ENCODE measurements at regions not wholly inside any gene's neighbourhood (a gene's known extent, or its start where the extent isn't known, plus 50 kb on each side); places are given as distances from the start of the nearest gene placed in this dataset.

DNA sequence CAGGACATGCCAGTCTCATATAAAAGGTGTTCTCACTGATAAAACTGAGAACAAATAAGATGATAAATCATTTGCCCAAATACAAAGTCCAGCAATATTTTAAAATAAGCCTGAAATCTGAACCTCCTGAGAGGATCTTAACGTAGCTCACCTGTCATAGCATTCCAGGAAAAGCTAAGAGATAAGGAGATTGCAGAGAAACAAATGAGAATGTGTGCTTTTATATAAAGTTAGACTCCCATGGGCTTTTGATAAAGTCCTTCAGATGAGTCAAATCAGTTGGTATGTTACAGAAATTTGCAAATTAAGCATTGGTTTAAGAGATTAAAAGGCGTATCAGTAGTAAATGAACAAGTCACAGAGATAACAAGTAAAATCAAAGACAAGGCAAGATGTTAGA, 452.9 kb upstream of the CHAC2 start:
- H3K4me1 ChIP-seq (ENCODE audit: control insufficient read depth, insufficient read depth, low read length) = no peaks in the 10 kb centered on the region
- no peak for FAIRE-seq
- DNase-seq (ENCODE audit: low read depth, low spot score) = no peak
- no peak for ATAC-seq
- no peaks in the 10 kb centered on the region for H3K36me3 ChIP-seq (ENCODE audit: control insufficient read depth in 2 of 2, insufficient read depth in 2 of 2, low read length in 1 of 2)
- POLR2A ChIA-PET = no interaction called here
- H3K27me3 ChIP-seq (replicated peaks in 1 of 2; ENCODE audit: control insufficient read depth in 2 of 2, insufficient read depth in 2 of 2, low read length in 1 of 2) = no peaks in the 10 kb centered on the region
- BruUV-seq (replicated peaks) = no TSS peak
- H3K4me2 ChIP-seq (ENCODE audit: control insufficient read depth, insufficient read depth) = no peak overlapping the region
- intact Hi-C loops (cut with micrococcal nuclease; ENCODE audit: unreplicated experiment) (no loop called here), in situ Hi-C loops (cut with MboI) (no loop called here)
- CTCF ChIA-PET = no interaction called here
- SMC1A ChIA-PET (ENCODE audit: uncharacterized antibody, unreplicated experiment) = no interaction called here
- no peaks in the 10 kb centered on the region for H3K9me3 ChIP-seq (replicated peaks; ENCODE audit: control insufficient read depth, insufficient read depth, low read length)
- H2AFZ ChIP-seq (ENCODE audit: control insufficient read depth, low read depth, low read length) = no peak overlapping the region
- H3K79me2 ChIP-seq (ENCODE audit: control insufficient read depth, insufficient read depth, low read length) = no peaks in the 10 kb centered on the region
- no peak overlapping the region for H3K27ac ChIP-seq (ENCODE audit: control insufficient read depth, insufficient read depth)
- H3K9ac ChIP-seq (ENCODE audit: control insufficient read depth, insufficient read depth, low read length) = no peak overlapping the region
- TF ChIP-seq IKZF2 (IDR thresholded peaks at IDR 0.05) (no peak), MYB (IDR thresholded peaks at IDR 0.05; ENCODE audit: borderline replicate concordance, low read depth, low read length) (no peak), ETV6 (conservative IDR thresholded peaks at IDR 0.05 in 1 of 2, IDR thresholded peaks at IDR 0.05 in 1 of 2; ENCODE audit: borderline replicate concordance in 1 of 2, low read depth in 1 of 2) (no peak), SMAD1 (IDR thresholded peaks at IDR 0.05; ENCODE audit: low read depth, partially characterized antibody) (no peak), ZNF217 (IDR thresholded peaks at IDR 0.05) (no peak), ZNF384 (IDR thresholded peaks at IDR 0.05; ENCODE audit: borderline replicate concordance, low read depth, low read length) (no peak), BRCA1 (IDR thresholded peaks at IDR 0.05; ENCODE audit: low read depth, low read length) (no peak), RB1 (IDR thresholded peaks at IDR 0.05; ENCODE audit: borderline replicate concordance) (no peak), RFX5 (IDR thresholded peaks at IDR 0.05; ENCODE audit: low read depth, low read length) (no peak), MEF2A (IDR thresholded peaks at IDR 0.05; ENCODE audit: insufficient read depth, low read depth, low read length) (no peak), CHD2 (IDR thresholded peaks at IDR 0.05; ENCODE audit: borderline replicate concordance, low read depth, low read length) (no peak), SIN3A (IDR thresholded peaks at IDR 0.05; ENCODE audit: low read depth, low read length) (no peak), SUZ12 (IDR thresholded peaks at IDR 0.05; ENCODE audit: unreplicated experiment) (no peak), MYC (IDR thresholded peaks at IDR 0.05; ENCODE audit: insufficient read depth, insufficient read length, insufficient replicate concordance, low read length, severe bottlenecking) (no peak), EGR1 (IDR thresholded peaks at IDR 0.05; ENCODE audit: borderline replicate concordance in 1 of 2, low read depth in 2 of 2, low read length in 2 of 2) (no peak), POLR2A (IDR thresholded peaks at IDR 0.05; ENCODE audit: low read depth, low read length) (no peak), SMARCA5 (IDR thresholded peaks at IDR 0.05) (no peak)
- TF ChIP-seq, protein P1, sequence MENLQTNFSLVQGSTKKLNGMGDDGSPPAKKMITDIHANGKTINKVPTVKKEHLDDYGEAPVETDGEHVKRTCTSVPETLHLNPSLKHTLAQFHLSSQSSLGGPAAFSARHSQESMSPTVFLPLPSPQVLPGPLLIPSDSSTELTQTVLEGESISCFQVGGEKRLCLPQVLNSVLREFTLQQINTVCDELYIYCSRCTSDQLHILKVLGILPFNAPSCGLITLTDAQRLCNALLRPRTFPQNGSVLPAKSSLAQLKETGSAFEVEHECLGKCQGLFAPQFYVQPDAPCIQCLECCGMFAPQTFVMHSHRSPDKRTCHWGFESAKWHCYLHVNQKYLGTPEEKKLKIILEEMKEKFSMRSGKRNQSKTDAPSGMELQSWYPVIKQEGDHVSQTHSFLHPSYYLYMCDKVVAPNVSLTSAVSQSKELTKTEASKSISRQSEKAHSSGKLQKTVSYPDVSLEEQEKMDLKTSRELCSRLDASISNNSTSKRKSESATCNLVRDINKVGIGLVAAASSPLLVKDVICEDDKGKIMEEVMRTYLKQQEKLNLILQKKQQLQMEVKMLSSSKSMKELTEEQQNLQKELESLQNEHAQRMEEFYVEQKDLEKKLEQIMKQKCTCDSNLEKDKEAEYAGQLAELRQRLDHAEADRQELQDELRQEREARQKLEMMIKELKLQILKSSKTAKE (IDR thresholded peaks at IDR 0.05; ENCODE audit: low read depth, poor library complexity, severe bottlenecking) = no peak
- TF ChIP-seq, protein P2, sequence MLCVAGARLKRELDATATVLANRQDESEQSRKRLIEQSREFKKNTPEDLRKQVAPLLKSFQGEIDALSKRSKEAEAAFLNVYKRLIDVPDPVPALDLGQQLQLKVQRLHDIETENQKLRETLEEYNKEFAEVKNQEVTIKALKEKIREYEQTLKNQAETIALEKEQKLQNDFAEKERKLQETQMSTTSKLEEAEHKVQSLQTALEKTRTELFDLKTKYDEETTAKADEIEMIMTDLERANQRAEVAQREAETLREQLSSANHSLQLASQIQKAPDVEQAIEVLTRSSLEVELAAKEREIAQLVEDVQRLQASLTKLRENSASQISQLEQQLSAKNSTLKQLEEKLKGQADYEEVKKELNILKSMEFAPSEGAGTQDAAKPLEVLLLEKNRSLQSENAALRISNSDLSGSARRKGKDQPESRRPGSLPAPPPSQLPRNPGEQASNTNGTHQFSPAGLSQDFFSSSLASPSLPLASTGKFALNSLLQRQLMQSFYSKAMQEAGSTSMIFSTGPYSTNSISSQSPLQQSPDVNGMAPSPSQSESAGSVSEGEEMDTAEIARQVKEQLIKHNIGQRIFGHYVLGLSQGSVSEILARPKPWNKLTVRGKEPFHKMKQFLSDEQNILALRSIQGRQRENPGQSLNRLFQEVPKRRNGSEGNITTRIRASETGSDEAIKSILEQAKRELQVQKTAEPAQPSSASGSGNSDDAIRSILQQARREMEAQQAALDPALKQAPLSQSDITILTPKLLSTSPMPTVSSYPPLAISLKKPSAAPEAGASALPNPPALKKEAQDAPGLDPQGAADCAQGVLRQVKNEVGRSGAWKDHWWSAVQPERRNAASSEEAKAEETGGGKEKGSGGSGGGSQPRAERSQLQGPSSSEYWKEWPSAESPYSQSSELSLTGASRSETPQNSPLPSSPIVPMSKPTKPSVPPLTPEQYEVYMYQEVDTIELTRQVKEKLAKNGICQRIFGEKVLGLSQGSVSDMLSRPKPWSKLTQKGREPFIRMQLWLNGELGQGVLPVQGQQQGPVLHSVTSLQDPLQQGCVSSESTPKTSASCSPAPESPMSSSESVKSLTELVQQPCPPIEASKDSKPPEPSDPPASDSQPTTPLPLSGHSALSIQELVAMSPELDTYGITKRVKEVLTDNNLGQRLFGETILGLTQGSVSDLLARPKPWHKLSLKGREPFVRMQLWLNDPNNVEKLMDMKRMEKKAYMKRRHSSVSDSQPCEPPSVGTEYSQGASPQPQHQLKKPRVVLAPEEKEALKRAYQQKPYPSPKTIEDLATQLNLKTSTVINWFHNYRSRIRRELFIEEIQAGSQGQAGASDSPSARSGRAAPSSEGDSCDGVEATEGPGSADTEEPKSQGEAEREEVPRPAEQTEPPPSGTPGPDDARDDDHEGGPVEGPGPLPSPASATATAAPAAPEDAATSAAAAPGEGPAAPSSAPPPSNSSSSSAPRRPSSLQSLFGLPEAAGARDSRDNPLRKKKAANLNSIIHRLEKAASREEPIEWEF (IDR thresholded peaks at IDR 0.05; ENCODE audit: insufficient replicate concordance, low read depth, low read length) = no peak
- 45% methylated on average over 2 of the region's 2 CpGs for WGBS (ENCODE audit: insufficient coverage, insufficient replicate concordance, low lambda C conversion rate, missing lambda C conversion rate)
- no peaks in the 10 kb centered on the region for H4K20me1 ChIP-seq (ENCODE audit: control insufficient read depth, insufficient read depth)
- no peak overlapping the region for H3K4me3 ChIP-seq
- RAD21 ChIA-PET (ENCODE audit: unreplicated experiment) = no interaction called here
